DMS153 (cell line): ENCODE measurements at regions not wholly inside any gene's neighbourhood (a gene's known extent, or its start where the extent isn't known, plus 50 kb on each side); places are given as distances from the start of the nearest gene placed in this dataset.

Source experiments
- DNase-seq: peaks from one replicate; lab custom pipeline; 2025; lab: John Stamatoyannopoulos, UW

DNA sequence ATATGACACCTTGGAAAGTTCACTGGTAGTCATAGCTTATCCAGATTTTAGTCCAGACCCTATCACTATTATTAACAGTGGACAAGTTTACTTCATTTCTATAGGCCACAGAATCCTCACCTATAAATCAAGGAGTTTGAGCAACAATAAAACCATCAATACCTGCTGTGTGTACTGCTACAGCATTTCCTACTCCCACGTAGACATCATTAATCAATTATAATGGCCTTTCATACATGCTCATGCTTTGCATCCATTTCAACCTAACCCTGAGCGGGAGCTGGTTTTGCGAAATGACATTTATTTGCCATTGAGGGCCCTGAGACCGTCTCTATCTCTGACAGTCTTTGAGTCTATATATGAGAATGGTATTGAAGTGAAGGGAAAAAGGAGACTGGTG, 312.3 kb downstream of the FAT3 start:
- no peak for DNase-seq

DNA sequence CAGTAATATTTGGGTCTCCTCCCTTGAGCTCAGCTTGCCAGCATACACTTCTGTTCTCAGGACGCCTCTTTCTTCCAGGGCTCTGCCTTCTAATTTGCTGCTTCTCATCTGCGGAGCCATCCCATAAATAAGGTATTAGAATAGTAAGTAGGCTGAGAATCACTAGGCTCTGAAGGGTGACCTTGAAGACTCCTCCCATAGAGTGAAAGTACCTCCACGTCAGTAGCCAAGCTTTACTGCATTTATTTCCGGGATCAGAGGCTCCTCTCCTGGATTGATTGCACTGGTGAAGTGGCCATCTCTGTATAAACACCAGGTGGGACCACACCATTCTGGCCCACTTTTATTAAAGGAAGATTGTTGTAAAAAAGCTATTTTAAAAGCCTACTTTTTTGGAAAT, 315.5 kb downstream of the FAT3 start:
- DNase-seq, result peak; percentile 50

GRCh38 chr11:92545906-92546471, 321.4 kb downstream of the FAT3 start:
- DNase-seq, result no peak

DNA sequence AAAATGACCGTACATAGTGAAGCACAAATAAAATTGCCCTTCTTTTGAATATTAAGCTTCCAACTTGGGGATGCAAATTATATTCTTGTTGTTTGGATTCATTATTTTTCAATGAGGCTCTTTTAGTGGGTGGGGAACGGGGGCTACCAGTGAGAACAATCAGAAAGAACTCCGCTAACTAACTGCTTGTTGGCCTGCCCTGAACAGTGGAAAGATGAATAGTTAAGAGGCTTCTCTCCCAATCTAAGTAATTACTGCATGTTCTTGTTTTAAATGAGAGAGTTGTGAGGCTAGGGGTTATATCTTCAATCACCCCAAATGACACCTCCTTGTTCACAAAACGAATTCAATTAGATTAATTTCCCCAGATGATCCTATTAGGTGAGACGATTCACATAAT, 322.0 kb downstream of the FAT3 start:
- DNase-seq, result no peak

GRCh38 chr11:92550411-92550810, 325.8 kb downstream of the FAT3 start:
- no peak for DNase-seq

DNA sequence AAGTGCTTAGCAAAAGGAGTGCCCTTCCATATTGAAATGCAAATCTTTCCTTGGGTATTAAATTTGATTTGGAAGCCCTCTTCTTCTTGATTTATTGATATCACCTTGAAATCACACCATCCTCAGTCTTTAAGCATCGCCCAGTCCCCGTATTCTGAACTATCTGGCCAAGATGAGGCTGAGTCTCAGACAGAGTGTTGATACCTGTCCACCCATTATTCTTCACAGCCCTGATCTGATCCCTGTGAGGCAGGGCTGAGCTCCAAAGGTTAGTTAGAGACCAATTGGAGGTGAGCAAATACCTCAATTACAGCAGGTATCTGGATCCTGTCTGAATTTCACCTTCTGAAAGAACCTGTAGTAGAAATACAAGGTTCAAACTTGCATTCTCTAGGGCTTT, 326.3 kb downstream of the FAT3 start:
- no peak for DNase-seq

GRCh38 chr11:92552942-92553341, 328.3 kb downstream of the FAT3 start:
- no peak for DNase-seq

GRCh38 chr11:92554688-92555087, 330.1 kb downstream of the FAT3 start:
- DNase-seq, result no peak

DNA sequence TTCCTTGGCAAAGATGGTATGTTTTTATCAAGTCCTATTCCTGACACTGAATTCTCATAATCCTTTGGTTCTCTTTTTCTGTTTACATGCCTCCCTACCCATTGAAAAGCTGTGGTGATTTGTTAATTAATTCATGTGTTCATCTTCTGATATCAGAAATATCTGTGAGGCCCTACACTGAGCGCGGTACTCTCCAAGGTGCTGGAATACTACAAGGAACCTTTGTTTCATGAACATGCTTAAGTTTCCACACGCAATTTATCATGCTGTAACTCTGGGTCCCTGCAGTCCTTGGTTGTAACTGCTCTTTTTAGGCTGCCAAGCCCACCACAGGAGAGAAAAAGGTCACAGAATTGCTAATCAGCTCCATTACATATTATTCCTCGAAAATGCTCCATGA, 331.8 kb downstream of the FAT3 start:
- no peak for DNase-seq

GRCh38 chr11:92557879-92558278, 333.3 kb downstream of the FAT3 start:
- no peak for DNase-seq

- peak; percentile 36 for DNase-seq
Measured at GRCh38 chr11:92558323-92558722, 333.7 kb downstream of the FAT3 start.

- no peak for DNase-seq
Measured at GRCh38 chr11:92569726-92570125, 345.1 kb downstream of the FAT3 start.

DNA sequence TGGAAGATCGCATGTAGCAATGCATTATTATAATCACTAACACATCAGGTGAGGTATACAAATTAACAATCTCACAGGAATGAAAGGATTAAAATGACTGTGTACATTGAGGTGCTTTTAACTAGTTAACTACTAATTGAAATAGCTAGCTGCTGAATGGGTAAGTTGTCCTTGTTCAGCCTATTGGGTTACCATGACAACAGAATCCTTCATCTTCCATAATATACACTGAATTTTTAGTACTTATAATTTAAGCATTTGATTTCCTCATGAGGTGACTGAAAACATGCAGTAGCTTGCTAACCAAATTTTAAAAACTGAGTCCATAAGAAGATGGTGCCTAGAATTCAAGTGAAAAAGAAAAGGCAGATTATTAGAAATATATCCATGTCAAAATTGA, 347.9 kb downstream of the FAT3 start:
- no peak for DNase-seq

DNA sequence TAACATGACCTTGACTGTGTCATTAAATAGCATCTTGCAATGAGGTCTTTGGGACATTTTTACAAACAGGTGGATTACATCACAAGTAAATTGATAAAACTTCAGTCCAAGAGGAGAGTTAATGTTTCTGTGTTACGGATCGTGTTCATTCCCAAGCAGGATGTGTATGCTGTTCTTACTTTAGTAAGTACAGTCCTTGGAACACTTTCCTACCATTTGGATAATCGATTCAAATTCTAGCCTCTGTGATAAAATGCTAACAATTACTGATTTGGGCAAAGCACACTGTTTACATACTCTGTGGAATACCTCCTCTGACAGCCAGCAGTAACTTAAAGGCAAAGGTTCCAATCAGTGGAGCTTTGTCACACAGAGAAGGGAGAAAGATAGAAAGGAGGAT, 351.7 kb downstream of the FAT3 start:
- DNase-seq, result no peak

GRCh38 chr11:92580908-92581307, 356.3 kb downstream of the FAT3 start:
- no peak for DNase-seq

GRCh38 chr11:92588393-92588792, 363.8 kb downstream of the FAT3 start:
- DNase-seq, result no peak

- DNase-seq, result peak; percentile 11
Measured at GRCh38 chr11:92589512-92589911, 364.9 kb downstream of the FAT3 start.

DNA sequence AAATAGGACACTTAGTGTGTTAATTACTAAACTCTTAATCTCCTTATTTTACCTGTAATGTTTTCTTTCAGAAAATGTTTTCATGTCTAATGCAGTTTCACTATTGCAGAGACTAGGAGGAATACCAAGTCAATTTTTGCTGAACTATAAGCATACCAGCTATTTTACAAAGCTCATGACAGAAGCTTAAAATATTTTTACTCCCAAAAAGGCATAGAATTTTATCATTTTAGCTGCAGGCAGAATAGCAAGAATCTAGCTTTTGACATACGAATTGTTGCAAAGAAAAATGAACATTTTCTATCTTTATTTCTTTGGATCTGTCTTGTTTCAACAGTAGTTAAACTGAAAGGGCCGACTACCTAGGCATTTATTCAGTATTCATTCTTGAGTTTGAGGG, 366.9 kb downstream of the FAT3 start:
- DNase-seq, result no peak

GRCh38 chr11:92594251-92594650, 369.6 kb downstream of the FAT3 start:
- DNase-seq, result no peak

DNA sequence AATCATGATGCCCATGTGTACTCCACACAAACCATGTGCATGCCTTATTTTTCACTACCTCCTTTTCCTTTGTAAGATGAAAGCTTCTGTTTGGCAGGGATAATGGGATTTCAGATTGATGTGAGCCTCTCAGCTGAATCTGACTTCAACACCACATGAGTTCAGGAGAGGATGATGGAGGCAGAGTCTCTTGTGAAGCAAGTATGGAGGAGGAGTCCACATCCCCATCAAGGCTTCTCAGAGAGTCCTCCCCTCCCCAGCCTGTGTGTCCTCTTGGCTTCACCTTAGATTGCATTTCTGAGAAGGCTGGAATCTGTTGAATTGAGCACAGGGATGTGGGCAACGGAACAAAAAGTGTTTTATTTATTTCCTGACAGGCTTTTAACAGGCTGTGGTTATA, 370.4 kb downstream of the FAT3 start:
- DNase-seq, result no peak

- DNase-seq, result no peak
Measured at GRCh38 chr11:92596596-92597317, 372.1 kb downstream of the FAT3 start.

GRCh38 chr11:92601048-92601447, 368.4 kb upstream of the MTNR1B start:
- DNase-seq, result no peak

DNA sequence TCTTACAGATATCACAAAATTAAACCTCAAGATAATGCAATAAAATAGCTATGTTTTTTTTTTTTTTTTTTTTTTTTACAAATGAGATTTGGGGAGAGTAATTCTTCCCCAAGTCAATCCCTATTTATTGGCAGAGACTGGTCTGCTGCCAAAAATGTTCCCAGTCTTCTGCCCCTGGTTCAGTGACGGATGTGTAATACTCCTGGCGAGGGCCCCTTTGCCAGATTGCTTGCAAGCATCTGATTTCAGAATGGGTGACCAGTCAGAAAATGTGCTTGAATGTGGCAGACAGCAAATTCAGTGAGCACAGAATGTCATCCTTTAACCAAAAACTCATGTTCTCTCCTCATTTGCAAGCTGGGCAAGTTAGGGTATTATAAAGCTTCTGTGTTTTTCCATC, 363.8 kb upstream of the MTNR1B start:
- DNase-seq, result no peak
